ENCODE measurements at regions not wholly inside any gene's neighbourhood (a gene's known extent, or its start where the extent isn't known, plus 50 kb on each side); places are given as distances from the start of the nearest gene placed in this dataset.

- no peak for DNase-seq
These were observed 163.5 kb downstream of the AACS start for GRCh38 chr12:125228519-125229260.

DNA sequence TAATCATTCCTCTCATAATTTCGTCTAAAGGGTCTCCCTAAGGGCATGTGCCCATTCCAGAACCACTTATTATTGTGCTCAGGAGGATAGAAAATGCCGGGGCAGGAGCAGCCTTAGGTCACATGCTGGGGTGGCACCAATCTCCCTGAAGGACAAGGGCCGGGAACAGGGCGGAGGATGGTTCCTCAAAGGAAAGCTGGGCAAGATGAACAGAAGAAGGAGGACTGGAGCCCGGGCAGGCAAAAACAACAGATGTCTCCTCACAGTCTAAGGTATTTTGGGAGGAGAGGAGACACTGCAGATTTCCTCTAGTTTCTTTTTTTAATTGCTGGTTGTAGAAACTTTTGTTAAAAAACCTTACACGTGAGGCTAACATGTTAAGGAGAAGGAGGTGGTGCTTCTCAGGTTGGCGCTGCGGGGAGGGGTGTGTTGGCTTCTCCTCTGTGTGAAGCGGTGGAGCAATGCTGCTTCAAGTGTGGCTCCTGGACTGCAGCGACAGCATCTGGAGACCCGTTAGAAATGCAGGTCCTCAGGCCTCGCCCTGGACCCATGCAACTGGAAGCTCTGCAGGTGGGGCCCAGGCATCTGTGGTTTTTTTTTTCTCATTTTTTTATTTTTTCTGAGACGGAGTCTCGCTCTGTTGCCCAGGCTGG is 164.8 kb downstream of the AACS start:
- no peak for DNase-seq

DNA sequence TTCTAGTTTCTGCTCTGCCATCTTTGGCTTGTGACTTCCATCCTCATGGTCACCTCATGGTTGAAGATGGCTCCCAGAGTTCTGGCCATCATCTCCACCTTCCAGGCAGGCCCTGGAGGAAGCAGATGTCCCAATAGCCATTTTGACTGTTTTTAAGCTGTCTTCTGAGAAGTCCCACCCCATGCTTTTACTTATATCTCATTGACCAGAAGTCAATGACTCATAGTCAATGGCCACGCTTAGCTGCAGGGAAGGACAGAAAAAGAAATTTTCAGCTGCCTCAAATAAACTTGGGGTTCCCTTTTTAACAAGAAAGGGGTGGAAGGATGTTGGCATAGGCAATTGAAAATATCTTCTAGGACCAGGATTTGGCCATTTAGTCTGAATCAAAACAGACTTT is 168.1 kb downstream of the AACS start:
- DNase-seq = no peak

DNA sequence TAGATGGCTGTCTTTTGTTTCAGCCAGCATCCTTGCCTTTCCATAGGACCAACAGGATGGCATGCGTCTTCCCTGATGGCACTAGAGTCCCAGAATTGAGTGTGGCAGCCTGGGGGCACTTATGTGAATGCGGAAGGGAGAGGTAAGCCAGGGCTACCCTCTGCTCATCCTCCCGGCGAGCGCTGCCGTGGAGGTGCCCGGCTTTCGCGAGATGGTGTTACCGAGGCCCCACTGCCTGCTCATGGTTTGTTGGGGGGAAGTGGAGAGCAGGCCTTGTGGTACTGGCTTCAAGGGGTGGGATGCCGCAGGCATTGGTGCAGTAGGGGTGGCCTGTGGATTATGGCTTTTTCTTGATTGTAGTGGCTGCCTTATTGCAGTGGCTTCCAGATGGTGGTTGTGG is 174.3 kb downstream of the AACS start:
- DNase-seq = no peak

- no peak for DNase-seq
These were observed 175.5 kb downstream of the AACS start for GRCh38 chr12:125240717-125241116.

- DNase-seq = no peak
These were observed 178.6 kb downstream of the AACS start for GRCh38 chr12:125243811-125244210.

DNA sequence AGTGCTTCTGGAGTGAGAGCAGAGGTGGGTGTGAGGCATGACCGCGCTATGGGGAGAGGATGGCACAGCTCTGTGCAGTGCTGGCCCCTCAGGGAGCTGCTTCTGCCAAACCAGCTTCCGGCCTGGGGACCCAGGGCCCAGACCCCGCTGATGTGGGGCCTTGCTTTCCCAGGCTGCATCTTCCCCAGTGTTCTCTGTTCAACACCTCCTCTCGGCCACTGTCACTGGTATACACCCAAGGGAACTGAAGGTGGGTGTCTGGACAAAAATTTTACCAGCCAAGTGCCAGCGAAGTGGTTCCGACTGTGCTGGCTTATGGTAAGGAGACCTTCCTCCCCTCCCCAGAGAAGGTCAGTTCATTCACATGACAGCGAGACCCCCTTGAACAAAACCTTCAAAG is 179.1 kb downstream of the AACS start:
- DNase-seq = no peak

DNA sequence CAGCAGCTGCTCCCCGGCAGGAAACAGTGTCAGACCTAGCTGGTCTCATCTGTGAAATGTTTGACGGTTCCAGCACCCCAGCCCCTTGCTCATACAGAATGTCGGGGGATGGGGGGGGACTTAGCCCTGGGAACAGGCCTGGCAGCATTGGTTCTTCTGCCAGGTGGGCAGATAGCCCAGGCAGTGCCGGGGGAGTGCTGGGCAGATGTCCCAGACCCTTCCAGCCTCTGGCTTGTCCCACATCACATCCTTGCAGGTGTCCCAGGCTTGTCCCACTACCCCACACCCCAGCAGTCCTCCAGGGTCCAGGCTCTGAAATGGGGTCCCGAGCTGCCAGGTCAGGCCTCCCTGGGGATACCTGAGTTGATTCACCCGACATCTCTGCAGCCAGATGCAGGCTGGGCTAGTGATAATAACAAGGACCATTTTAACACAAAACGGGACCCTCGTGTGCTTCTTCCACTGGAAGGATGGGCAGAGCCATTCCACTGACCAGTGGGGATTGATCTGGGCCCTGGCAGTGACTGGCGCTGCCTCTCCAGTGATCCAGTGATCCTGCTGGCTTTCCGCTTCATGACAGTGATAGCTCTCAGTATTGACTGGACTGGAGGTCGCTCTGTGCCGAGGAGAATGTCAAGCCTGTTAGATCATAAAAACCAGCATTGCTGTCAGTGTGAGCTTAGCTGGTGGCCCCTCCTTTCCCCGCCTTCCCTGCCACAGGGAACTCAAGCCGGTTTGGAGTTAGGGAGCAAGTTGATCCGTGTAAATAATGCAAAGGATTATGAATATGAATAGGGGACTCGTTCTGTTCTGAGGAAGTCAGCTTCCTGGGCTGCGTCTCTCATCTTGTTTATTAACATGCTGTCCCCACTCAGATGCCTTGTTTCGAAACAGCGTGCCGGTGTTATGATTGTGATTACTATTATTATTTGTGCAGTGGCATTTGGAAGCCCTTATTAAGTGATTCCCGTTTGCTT is 180.6 kb downstream of the AACS start:
- DNase-seq = no peak

DNA sequence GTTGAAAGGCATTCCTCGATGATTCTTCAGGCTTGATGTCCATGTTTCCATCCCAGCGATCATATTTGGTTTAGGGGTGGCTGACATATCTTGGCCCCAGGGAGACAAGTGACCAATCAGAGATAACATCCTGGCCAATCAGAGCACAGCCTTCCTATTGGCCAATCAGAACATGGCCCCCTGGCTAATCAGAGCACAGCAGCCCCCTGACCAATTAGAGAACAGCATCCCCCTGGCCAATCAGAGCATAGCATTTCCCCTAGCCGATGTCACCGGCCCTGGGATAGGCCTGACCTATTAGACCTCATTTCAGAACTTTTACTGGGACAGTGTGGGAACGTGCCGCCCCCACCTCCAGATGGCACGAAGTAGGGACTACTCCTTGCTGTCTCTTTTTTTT is 182.2 kb downstream of the AACS start:
- no peak for DNase-seq

- no peak for DNase-seq
These were observed 184.0 kb downstream of the AACS start for GRCh38 chr12:125249066-125249824.

DNA sequence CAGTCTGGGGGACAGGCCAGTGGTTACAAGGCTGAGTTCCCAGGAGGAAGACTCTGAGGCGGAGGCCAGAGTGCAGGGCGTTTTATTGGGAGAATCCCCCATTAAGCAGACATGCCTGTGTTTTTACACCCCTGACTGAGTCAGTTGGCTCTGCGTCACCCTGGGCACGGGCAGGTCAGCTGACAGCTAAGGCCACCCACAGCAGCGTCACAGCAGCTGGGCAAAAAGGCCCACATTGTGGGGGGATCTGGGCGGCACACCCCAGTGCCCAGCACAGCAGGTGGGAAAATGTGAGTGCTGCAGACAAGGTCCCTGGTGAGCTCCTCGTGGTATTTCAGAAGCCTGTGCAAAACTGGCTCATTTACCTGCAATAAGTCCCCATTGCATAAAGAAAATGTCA is 184.7 kb downstream of the AACS start:
- no peak for DNase-seq

- DNase-seq = no peak
These were observed 189.0 kb downstream of the AACS start for GRCh38 chr12:125254236-125254635.

GRCh38 chr12:125254856-125255255 is 189.6 kb downstream of the AACS start:
- DNase-seq = no peak

DNA sequence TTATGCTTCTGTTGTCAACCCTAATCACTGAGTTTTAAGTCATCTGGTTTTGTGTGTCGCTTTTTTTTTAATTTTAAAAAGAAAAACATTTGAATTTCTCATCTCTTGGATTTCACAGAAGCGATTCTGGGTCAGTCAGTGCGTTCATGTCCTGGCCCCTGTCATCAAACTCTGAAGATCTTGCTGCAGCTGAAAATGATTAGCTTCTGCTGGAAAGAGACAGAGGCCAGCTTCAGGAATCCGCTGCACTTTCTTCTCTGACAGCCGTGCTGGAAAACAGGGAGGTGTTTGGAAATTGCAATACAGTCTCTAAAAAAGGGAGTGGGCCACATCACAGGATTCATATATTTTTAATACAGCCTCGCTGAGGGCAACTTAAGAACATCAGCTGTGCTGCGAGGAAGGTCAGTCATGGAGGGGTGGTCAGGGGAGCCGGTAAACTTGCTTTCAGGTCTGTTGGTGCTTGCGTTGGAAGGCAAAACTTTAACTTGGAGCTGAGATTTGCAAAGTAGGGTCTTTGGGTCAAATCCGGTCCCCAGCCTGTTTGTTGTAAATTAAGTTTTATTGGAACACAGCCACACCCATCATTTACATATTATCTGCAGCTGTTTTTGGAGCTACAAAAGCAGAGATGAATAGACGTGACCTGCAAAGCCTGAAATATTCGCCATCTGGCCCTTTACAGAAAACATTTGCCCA is 190.8 kb downstream of the AACS start:
- no peak for DNase-seq

- no peak for DNase-seq
These were observed 191.3 kb downstream of the AACS start for GRCh38 chr12:125256634-125256936.

- no peak for DNase-seq
These were observed 194.1 kb downstream of the AACS start for GRCh38 chr12:125259178-125259867.

- DNase-seq = no peak
These were observed 197.6 kb downstream of the AACS start for GRCh38 chr12:125262851-125263250.

- DNase-seq = no peak
These were observed 198.2 kb downstream of the AACS start for GRCh38 chr12:125263385-125263784.

- DNase-seq = no peak
These were observed 201.9 kb downstream of the AACS start for GRCh38 chr12:125267114-125267513.

- DNase-seq = no peak
These were observed 204.0 kb downstream of the AACS start for GRCh38 chr12:125269276-125269675.

GRCh38 chr12:125271892-125272291 is 206.7 kb downstream of the AACS start:
- DNase-seq = no peak
